GM18858 (cell line): ENCODE measurements at regions not wholly inside any gene's neighbourhood (a gene's known extent, or its start where the extent isn't known, plus 50 kb on each side); places are given as distances from the start of the nearest gene placed in this dataset.
A peak's percentile ranks its signal among the peaks of the same experiment; 100 is the strongest.

Experiments used
- ATAC-seq: cut with Tn5 transposase; IDR thresholded peaks from one replicate; pipeline ENCODE4 v1.9.1; 2021; ENCODE audit not compliant: unreplicated experiment

DNA sequence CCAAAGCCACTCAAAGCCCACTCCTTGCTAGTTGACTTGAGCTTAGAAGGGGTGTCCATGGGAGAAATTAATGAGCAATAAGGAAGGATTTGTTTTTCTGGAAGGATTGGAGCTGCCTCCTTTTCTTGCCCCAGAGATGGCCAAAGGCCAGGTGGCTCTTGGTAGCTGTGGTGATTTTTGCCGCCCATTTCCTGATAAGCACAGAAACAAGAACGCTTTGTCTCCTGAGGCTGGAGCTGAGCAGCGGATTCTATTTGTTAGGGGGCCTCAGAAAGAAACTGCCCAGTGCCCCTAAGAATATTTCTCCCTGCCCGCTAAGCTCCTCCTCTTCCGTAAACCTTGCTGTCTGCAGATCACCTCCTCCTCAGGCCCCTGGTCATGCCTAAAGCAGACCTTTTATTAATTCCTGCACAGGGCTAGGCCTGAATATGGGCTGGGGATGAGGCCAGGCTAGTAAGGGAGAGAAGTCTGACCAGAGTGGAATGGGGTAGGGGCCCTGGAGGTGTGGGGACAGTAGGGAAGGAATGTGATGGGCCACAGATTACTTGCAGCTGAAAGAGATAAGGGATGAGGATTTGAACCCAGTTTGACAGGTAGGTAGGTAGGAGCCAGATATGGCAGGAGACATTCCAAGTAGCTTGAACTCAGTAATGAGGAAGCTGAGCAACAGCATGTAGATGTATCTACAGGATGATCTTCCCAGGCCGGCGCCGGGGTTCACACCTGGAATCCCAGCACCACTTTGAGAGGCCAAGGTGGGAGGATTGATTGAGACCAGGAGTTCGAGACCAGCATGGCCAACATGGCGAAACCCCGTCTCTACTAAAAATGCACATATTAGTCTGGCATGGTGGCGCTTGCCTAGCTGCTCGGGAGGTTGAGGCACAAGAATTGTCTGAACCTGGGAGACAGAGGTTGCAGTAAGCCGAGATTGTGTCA lies 71.2 kb upstream of the NAA20 start:
- no peak for ATAC-seq

DNA sequence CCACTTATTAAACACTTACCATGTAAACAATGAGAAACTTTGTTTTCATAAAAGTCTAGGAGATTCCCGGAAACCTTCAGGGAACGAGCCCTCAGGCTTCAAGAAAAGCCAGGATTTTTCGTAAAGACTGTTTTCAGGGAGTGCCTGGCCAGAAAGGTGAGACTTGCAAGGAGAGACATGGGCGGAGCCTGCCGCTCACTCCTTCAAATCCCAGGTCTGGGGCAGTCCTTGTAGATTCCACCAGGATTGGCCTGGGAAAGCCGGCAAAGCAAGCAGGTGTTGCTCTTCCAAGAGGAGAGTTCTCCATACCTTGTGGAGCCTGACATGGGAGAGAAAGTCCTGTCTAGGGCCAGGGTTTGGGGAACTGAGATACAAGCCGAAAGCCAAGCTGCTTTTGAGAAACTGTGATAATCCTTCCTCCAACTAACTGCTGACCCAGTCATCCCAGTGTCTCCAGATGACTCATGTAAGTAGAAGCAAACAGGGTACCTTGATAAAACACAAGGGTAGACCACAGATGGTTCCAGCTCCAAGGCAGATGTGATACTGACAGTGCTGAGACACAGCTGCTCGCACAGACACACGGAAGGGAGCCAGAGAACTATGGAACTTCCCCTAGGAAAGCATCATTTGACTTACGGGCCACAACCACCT lies 69.4 kb upstream of the NAA20 start:
- ATAC-seq, result peak; percentile 71

DNA sequence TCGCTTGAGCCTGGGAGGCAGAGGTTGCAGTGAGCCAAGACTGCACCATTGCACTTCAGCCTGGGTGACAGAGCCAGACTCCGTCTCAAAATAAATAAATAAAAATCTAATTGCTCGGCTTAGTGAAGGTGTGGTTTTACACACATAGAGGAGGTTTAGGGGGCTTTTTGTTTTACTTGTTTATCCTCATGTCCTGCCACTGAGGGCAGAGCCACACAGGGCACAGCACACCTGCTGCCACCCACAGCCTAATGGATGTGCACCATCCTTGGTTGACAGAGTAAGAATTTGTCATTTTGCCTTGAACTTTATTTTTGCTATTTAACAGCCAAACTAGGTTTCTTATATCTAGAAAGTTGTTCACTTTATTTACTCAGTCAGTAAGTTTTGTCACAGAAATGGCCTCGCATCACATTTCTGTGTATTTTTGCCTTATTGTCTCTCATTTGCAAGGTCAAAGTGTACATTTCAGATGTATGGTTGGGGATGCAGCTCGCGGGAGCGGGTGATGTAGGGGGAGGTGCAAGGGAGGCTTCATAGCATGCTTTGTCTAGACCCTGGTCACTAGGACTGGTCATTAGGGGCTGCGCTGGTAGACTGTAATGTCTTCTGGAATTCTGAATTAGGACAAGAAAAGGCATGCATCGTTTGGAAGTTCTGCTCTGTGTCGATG lies 67.8 kb upstream of the NAA20 start:
- no peak for ATAC-seq

DNA sequence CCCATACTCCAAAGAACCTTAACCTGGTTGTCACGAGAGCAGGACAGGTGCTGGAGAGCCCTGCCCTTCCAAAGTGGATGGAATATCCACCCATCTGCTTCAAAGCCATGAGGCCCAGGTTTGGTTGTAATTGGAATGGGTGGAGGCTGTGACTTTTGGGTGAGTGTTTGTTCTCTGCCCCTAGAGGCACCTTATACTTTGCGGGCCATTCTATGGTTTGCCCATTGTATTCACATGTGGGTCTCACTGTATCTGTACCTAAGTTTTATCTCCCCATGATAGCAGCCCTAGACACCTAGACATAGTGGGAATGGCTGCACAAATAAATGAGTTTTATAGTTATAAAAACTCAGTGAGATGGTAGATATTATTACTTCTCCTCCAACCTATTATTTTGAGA lies 67.1 kb upstream of the NAA20 start:
- ATAC-seq, result no peak

DNA sequence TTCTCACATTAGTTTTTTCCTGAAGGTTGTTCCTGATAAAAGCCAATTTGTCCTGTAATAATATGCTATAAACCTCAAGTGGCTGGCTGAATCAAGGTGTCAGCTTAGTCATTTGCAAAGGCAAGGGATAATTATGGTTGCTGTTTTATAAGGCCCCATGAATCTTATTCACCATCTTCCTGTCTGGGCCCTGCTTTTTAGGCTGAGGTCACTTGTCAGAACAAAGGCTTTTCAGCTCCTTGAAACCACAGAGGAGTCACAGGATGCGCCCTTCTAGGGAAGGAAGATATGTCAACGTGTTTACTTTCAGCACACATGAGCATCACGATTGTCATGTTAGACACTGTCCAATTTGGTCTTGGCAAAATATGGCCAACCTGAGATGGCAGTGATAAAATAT lies 64.8 kb upstream of the NAA20 start:
- no peak for ATAC-seq

DNA sequence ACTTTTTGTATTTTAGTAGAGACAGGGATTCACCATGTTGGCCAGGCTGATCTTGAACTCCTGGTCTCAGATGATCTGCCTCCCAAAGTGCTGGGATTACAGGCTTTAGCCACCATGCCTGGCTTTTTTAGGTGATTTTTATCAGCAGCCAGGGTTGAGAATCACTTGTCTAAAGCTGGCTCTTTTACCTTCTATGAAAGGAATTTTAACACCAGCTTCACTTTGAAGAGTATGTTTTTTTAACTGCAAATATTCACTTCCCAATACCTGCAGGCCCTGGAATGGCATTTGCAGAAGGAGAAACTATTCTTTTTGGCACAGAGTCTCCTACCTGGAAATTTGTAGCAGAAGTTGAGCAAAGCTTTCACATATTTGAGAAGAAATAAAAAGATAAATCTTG lies 63.6 kb upstream of the NAA20 start:
- ATAC-seq, result no peak

DNA sequence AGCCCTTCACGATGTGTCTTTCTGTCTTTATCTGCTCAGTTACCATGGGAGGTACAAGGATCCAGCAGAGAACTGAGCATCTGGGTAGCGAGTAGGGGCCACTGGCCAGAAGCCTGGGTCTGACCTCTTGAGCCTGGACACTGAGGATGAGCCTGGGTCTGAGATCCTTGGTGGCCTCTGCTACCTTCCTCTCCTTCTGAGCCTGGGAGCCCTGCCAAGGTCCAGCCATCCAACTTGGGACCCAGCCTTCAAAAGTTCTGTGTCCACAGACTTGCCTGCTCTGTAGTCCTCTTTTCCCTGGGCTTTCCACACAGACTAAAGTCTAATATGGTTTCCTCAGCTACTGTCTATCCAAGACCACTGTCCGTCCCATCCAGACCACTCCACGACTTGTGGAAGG lies 60.2 kb upstream of the NAA20 start:
- ATAC-seq, result no peak

DNA sequence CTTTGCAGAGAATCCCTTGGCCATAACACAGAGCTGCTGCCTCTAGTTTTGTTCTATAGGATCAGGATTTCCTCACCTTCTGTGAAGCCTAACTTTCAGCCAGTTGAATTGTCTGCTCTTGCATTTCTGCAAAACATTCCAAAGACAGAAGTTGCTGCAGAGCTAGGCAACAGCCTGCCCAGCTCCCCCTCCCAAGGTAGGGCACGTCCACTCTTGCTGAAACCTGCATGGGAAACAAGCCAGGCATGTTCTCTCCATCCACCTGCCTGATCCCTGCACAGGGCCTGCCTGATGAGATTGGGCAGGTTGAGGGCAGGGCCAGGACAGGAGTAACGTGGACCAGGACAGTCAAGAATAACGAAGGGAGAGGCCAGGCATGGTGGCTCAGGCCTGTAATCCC lies 58.9 kb upstream of the NAA20 start:
- ATAC-seq, result no peak

DNA sequence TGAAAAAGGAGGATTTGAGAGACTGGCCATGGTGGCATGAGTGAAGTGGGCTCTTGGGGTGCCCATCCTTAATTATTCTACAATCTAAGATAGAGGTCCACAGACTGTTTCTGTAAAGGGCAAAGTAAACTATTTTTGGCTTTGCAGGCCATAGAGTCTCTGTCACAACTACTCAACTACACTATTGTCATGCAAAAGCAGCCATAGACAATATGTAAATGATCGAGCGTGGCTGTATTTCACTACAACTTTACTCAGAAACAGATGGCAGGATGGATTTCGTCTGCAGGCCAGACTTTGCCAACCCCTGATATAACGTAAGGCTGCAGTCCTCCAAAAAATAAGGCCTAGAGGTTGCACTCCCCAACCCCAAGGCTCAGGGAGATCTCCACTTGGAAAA lies 58.2 kb upstream of the NAA20 start:
- ATAC-seq, result no peak

DNA sequence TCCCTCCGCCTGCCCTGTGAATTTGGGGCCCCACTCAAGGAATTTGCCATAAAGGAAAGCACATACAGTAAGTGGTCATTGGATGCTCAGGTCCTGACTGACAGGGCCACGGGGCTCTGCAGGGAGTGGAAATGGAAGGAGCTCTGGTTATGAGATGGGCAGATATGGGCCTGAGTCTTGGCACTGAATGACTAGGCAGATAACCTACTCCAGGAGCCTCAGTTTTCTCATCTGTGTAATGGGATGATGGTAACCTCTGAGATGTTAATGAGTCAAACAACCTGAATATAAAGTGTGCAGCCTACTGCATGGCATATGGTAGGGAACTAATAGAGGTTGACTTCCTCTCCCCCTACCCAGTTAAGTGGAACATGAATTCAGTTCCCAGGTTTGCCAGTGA lies 56.4 kb upstream of the NAA20 start:
- no peak for ATAC-seq

DNA sequence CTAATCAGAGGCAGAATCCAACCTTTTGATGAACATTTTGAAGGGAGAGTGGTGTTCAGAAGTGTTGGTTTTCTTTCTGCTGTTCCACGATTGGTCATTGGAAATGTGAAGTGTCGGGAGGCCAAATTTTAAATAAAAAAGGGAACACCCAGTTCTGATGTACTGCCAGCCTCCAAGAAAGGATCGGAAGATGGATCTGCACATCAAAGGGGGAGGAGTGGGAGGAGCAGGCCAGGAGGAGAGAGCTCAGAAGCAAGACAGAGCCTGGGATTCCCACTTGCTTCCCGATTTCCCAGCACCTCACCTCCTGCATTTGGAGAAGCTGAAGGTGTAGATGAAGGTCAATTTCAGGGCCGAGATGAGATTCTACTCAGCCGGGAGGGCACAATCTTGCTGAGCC lies 55.9 kb upstream of the NAA20 start:
- no peak for ATAC-seq

DNA sequence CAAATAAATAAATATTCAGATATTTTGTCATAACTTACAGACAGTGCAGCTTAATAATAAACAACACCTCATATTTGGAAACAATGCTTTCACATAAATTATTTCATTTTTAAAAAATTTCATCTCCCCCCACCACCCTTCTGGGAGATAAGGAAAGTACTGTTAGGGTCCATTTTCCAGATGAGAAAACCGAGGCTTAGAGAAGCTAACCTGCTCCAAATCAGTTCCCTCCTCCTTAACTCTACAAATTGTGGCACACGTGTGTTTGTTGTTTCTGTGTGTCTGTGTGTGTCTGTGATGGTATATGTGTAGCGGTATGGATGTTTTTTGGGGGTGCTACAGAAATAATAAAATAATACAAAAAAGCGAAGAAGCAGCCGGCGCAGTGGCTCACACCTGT lies 54.2 kb upstream of the NAA20 start:
- no peak for ATAC-seq

DNA sequence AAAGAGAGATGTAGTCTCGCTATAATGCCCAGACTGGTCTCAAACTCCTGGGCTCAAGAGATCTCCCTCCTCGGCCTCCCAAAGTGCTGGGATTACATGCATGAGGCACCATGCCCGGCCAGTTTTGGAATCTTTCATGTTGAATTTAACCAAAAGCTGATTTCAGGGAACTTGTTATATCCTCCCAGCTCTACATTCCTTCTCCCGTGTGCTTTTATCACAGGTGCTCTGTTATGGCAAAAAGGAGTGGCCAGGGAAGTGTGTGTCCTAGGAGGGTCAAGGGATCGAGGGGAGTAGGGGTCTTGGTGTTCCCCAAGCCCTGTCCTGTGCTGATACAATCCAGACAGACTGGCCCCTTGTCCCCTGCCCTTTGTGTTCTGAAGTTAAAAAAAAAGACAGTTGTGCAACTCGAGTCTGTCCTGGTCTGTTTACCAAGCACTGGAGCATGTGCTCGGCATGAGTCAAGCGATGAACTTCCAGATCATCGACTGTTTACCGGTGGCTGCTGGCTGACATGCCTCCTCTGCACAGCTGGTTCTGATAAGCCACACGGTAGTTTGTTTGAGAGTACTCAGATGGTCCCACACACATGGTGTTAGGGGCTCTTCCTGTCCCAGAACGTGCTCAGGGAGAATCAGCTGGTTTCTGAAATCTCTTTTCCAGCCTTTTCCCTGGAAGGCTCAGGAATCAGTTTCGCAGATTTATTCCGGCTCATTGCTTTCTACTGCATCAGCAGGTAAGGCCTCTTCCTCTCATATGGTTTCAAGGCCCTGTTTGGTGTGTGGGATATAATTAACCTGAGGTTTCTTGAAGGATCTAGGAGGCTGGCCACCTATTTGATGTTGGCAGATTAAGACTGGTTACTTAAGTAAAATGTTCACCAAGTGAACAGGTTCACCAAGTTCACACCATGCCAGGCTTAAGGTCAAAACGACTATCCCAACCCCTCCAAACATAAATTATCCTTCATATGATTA lies 52.6 kb upstream of the NAA20 start:
- ATAC-seq, result no peak

DNA sequence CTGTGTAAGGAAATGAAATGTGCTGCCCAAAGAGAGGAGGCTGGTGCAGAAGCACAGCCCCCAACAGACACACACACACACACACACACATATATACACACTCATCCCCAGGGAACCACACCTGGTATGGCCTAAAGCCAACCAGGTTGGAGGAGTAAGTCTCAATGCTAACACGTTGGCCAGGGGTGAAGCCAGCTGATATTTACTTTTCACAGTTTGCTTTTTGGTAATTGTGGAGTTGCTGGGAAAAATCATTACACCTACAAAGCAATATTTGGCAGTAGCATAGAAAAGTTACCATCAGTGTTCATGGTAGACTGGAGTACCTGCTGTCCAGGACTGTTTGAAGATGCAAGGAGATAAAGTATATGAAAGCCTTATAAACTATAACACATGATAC lies 50.3 kb upstream of the NAA20 start:
- ATAC-seq, result no peak
